ENCODE measurements at regions not wholly inside any gene's neighbourhood (a gene's known extent, or its start where the extent isn't known, plus 50 kb on each side); places are given as distances from the start of the nearest gene placed in this dataset.
"Not testable (repeated sequence)": the region's sequence is repeated elsewhere in the genome, so short reads cannot be mapped to it uniquely, and the experiment has no call there.

GRCh38 chr2:87353408-87353807, 331.8 kb upstream of the PLGLB1 start:
- not testable (repeated sequence) for H4K20me1 ChIP-seq (ENCODE audit: insufficient read depth, low read length); H3K4me3 ChIP-seq (ENCODE audit: low read length); H3K27ac ChIP-seq (ENCODE audit: low read length); DNase-seq; H3K79me2 ChIP-seq (ENCODE audit: low read length); H3K9me2 ChIP-seq (replicated peaks; ENCODE audit: insufficient read depth, low read length); H3K4me1 ChIP-seq (ENCODE audit: low read length); H3K9ac ChIP-seq (ENCODE audit: low read length); H3K9me3 ChIP-seq (replicated peaks; ENCODE audit: insufficient read depth, low read length); H3K36me3 ChIP-seq (replicated peaks; ENCODE audit: insufficient read depth, low read length); H3K4me2 ChIP-seq (ENCODE audit: low read depth, low read length); H3K27me3 ChIP-seq (replicated peaks; ENCODE audit: insufficient read depth, low read length); H2AFZ ChIP-seq (ENCODE audit: low read length); H3F3A ChIP-seq (ENCODE audit: insufficient read depth, low read length)

- not testable (repeated sequence) for H3K4me1 ChIP-seq (ENCODE audit: low read length); H3K79me2 ChIP-seq (ENCODE audit: low read length); H4K20me1 ChIP-seq (ENCODE audit: insufficient read depth, low read length); H3K4me2 ChIP-seq (ENCODE audit: low read depth, low read length); H3K27ac ChIP-seq (ENCODE audit: low read length); H3K9me2 ChIP-seq (replicated peaks; ENCODE audit: insufficient read depth, low read length); H2AFZ ChIP-seq (ENCODE audit: low read length); DNase-seq; H3K4me3 ChIP-seq (ENCODE audit: low read length); H3K27me3 ChIP-seq (replicated peaks; ENCODE audit: insufficient read depth, low read length); H3K36me3 ChIP-seq (replicated peaks; ENCODE audit: insufficient read depth, low read length); H3F3A ChIP-seq (ENCODE audit: insufficient read depth, low read length); H3K9me3 ChIP-seq (replicated peaks; ENCODE audit: insufficient read depth, low read length); H3K9ac ChIP-seq (ENCODE audit: low read length)
Measured at GRCh38 chr2:87354102-87354501, 332.5 kb upstream of the PLGLB1 start.

GRCh38 chr2:87360250-87360649, 338.6 kb upstream of the PLGLB1 start:
- not testable (repeated sequence) for H3K36me3 ChIP-seq (replicated peaks; ENCODE audit: insufficient read depth, low read length); DNase-seq; H3K9me2 ChIP-seq (replicated peaks; ENCODE audit: insufficient read depth, low read length)

GRCh38 chr2:87360927-87361326, 339.3 kb upstream of the PLGLB1 start:
- H3K79me2 ChIP-seq (ENCODE audit: low read length); H3K36me3 ChIP-seq (replicated peaks; ENCODE audit: insufficient read depth, low read length); H3K9ac ChIP-seq (ENCODE audit: low read length); H3K9me2 ChIP-seq (replicated peaks; ENCODE audit: insufficient read depth, low read length); H4K20me1 ChIP-seq (ENCODE audit: insufficient read depth, low read length); H3K27ac ChIP-seq (ENCODE audit: low read length); H3F3A ChIP-seq (ENCODE audit: insufficient read depth, low read length); DNase-seq; H3K27me3 ChIP-seq (replicated peaks; ENCODE audit: insufficient read depth, low read length); H3K4me3 ChIP-seq (ENCODE audit: low read length); H2AFZ ChIP-seq (ENCODE audit: low read length); H3K4me2 ChIP-seq (ENCODE audit: low read depth, low read length); H3K4me1 ChIP-seq (ENCODE audit: low read length); H3K9me3 ChIP-seq (replicated peaks; ENCODE audit: insufficient read depth, low read length): not testable (repeated sequence)

More at GRCh38 chr2:87360250-87360649, 338.6 kb upstream of the PLGLB1 start:
- H4K20me1 ChIP-seq (ENCODE audit: insufficient read depth, low read length); H2AFZ ChIP-seq (ENCODE audit: low read length); H3K27ac ChIP-seq (ENCODE audit: low read length); H3K79me2 ChIP-seq (ENCODE audit: low read length); H3K9me3 ChIP-seq (replicated peaks; ENCODE audit: insufficient read depth, low read length); H3K4me2 ChIP-seq (ENCODE audit: low read depth, low read length); H3K9ac ChIP-seq (ENCODE audit: low read length); H3K4me3 ChIP-seq (ENCODE audit: low read length); H3K27me3 ChIP-seq (replicated peaks; ENCODE audit: insufficient read depth, low read length); H3F3A ChIP-seq (ENCODE audit: insufficient read depth, low read length); H3K4me1 ChIP-seq (ENCODE audit: low read length): not testable (repeated sequence)

GRCh38 chr2:87361805-87362204, 340.2 kb upstream of the PLGLB1 start:
- not testable (repeated sequence) for H4K20me1 ChIP-seq (ENCODE audit: insufficient read depth, low read length); H3F3A ChIP-seq (ENCODE audit: insufficient read depth, low read length); H3K4me2 ChIP-seq (ENCODE audit: low read depth, low read length); H3K9me2 ChIP-seq (replicated peaks; ENCODE audit: insufficient read depth, low read length); DNase-seq; H2AFZ ChIP-seq (ENCODE audit: low read length); H3K4me3 ChIP-seq (ENCODE audit: low read length); H3K27me3 ChIP-seq (replicated peaks; ENCODE audit: insufficient read depth, low read length); H3K27ac ChIP-seq (ENCODE audit: low read length); H3K9me3 ChIP-seq (replicated peaks; ENCODE audit: insufficient read depth, low read length); H3K9ac ChIP-seq (ENCODE audit: low read length); H3K79me2 ChIP-seq (ENCODE audit: low read length); H3K4me1 ChIP-seq (ENCODE audit: low read length); H3K36me3 ChIP-seq (replicated peaks; ENCODE audit: insufficient read depth, low read length)

GRCh38 chr2:87364379-87364778, 342.7 kb upstream of the PLGLB1 start:
- not testable (repeated sequence) for H3K36me3 ChIP-seq (replicated peaks; ENCODE audit: insufficient read depth, low read length); H4K20me1 ChIP-seq (ENCODE audit: insufficient read depth, low read length); H3K79me2 ChIP-seq (ENCODE audit: low read length); H3K4me3 ChIP-seq (ENCODE audit: low read length); H3K9me3 ChIP-seq (replicated peaks; ENCODE audit: insufficient read depth, low read length); H3F3A ChIP-seq (ENCODE audit: insufficient read depth, low read length); H3K27me3 ChIP-seq (replicated peaks; ENCODE audit: insufficient read depth, low read length); H3K27ac ChIP-seq (ENCODE audit: low read length); H3K9ac ChIP-seq (ENCODE audit: low read length); H2AFZ ChIP-seq (ENCODE audit: low read length); H3K9me2 ChIP-seq (replicated peaks; ENCODE audit: insufficient read depth, low read length); H3K4me1 ChIP-seq (ENCODE audit: low read length); DNase-seq; H3K4me2 ChIP-seq (ENCODE audit: low read depth, low read length)

GRCh38 chr2:87365038-87365437, 343.4 kb upstream of the PLGLB1 start:
- not testable (repeated sequence) for H3K27me3 ChIP-seq (replicated peaks; ENCODE audit: insufficient read depth, low read length); H3K9me2 ChIP-seq (replicated peaks; ENCODE audit: insufficient read depth, low read length); H4K20me1 ChIP-seq (ENCODE audit: insufficient read depth, low read length); H3K4me3 ChIP-seq (ENCODE audit: low read length); H3K9me3 ChIP-seq (replicated peaks; ENCODE audit: insufficient read depth, low read length); H3K36me3 ChIP-seq (replicated peaks; ENCODE audit: insufficient read depth, low read length); H3K4me1 ChIP-seq (ENCODE audit: low read length); H2AFZ ChIP-seq (ENCODE audit: low read length); H3K79me2 ChIP-seq (ENCODE audit: low read length); H3K27ac ChIP-seq (ENCODE audit: low read length); DNase-seq; H3K4me2 ChIP-seq (ENCODE audit: low read depth, low read length); H3K9ac ChIP-seq (ENCODE audit: low read length); H3F3A ChIP-seq (ENCODE audit: insufficient read depth, low read length)

GRCh38 chr2:87386063-87386560, 361.8 kb upstream of the PLGLB2 start:
- H3K27me3 ChIP-seq (replicated peaks; ENCODE audit: insufficient read depth, low read length); H3K9ac ChIP-seq (ENCODE audit: low read length); DNase-seq; H3K9me3 ChIP-seq (replicated peaks; ENCODE audit: insufficient read depth, low read length); H3F3A ChIP-seq (ENCODE audit: insufficient read depth, low read length); H3K9me2 ChIP-seq (replicated peaks; ENCODE audit: insufficient read depth, low read length); H2AFZ ChIP-seq (ENCODE audit: low read length); H3K27ac ChIP-seq (ENCODE audit: low read length); H3K36me3 ChIP-seq (replicated peaks; ENCODE audit: insufficient read depth, low read length); H3K4me3 ChIP-seq (ENCODE audit: low read length); H3K79me2 ChIP-seq (ENCODE audit: low read length); H3K4me1 ChIP-seq (ENCODE audit: low read length); H4K20me1 ChIP-seq (ENCODE audit: insufficient read depth, low read length); H3K4me2 ChIP-seq (ENCODE audit: low read depth, low read length): not testable (repeated sequence)

All from MM.1S (cell line).